ENCODE measurements at regions not wholly inside any gene's neighbourhood (a gene's known extent, or its start where the extent isn't known, plus 50 kb on each side); places are given as distances from the start of the nearest gene placed in this dataset.

GRCh38 chr2:194079989-194080388 lies 1577.0 kb upstream of the SLC39A10 start:
- Histone ChIP-seq H3K4me1 (ENCODE audit: insufficient read depth, poor library complexity, severe bottlenecking) (peaks cover 3% of the 10 kb centered on the region), H3K27ac (ENCODE audit: poor library complexity, severe bottlenecking) (no peak overlapping the region), H3K27me3 (ENCODE audit: insufficient read depth, poor library complexity, severe bottlenecking) (no peaks in the 10 kb centered on the region), H3K9me3 (ENCODE audit: severe bottlenecking) (no peaks in the 10 kb centered on the region), H3K36me3 (ENCODE audit: low read depth) (no peaks in the 10 kb centered on the region), H3K4me3 (ENCODE audit: severe bottlenecking) (no peak overlapping the region)
- no peak for TF ChIP-seq CTCF (IDR thresholded peaks at IDR 0.05; ENCODE audit: poor library complexity, severe bottlenecking)
- no peak for DNase-seq (ENCODE audit: low spot score)
- ATAC-seq (ENCODE audit: low read depth) = no peak

GRCh38 chr2:194077366-194077765 lies 1579.7 kb upstream of the SLC39A10 start:
- no peak for TF ChIP-seq CTCF (IDR thresholded peaks at IDR 0.05; ENCODE audit: poor library complexity, severe bottlenecking)
- Histone ChIP-seq H3K27me3 (ENCODE audit: insufficient read depth, poor library complexity, severe bottlenecking) (no peaks in the 10 kb centered on the region), H3K36me3 (ENCODE audit: low read depth) (no peaks in the 10 kb centered on the region), H3K4me3 (ENCODE audit: severe bottlenecking) (no peak overlapping the region), H3K27ac (ENCODE audit: poor library complexity, severe bottlenecking) (no peak overlapping the region), H3K9me3 (ENCODE audit: severe bottlenecking) (no peaks in the 10 kb centered on the region), H3K4me1 (ENCODE audit: insufficient read depth, poor library complexity, severe bottlenecking) (peaks cover 3% of the 10 kb centered on the region)
- DNase-seq (ENCODE audit: low spot score) = no peak
- ATAC-seq (ENCODE audit: low read depth) = no peak

- no peak for DNase-seq (ENCODE audit: low spot score)
- ATAC-seq (ENCODE audit: low read depth) = no peak
- H3K4me3 ChIP-seq (ENCODE audit: severe bottlenecking) = no peak overlapping the region
Measured at GRCh38 chr2:194062401-194062800, 1594.6 kb upstream of the SLC39A10 start.

GRCh38 chr2:194060269-194060668 lies 1596.8 kb upstream of the SLC39A10 start:
- Histone ChIP-seq H3K9me3 (ENCODE audit: severe bottlenecking) (no peaks in the 10 kb centered on the region), H3K4me1 (ENCODE audit: insufficient read depth, poor library complexity, severe bottlenecking) (no peaks in the 10 kb centered on the region), H3K36me3 (ENCODE audit: low read depth) (no peaks in the 10 kb centered on the region), H3K27ac (ENCODE audit: poor library complexity, severe bottlenecking) (no peak overlapping the region), H3K27me3 (ENCODE audit: insufficient read depth, poor library complexity, severe bottlenecking) (no peaks in the 10 kb centered on the region), H3K4me3 (ENCODE audit: severe bottlenecking) (no peak overlapping the region)
- no peak for DNase-seq (ENCODE audit: low spot score)
- no peak for TF ChIP-seq CTCF (IDR thresholded peaks at IDR 0.05; ENCODE audit: poor library complexity, severe bottlenecking)
- no peak for ATAC-seq (ENCODE audit: low read depth)

More at GRCh38 chr2:194062401-194062800, 1594.6 kb upstream of the SLC39A10 start:
- no peak for TF ChIP-seq CTCF (IDR thresholded peaks at IDR 0.05; ENCODE audit: poor library complexity, severe bottlenecking)
- no peaks in the 10 kb centered on the region for H3K27me3 ChIP-seq (ENCODE audit: insufficient read depth, poor library complexity, severe bottlenecking)
- no peaks in the 10 kb centered on the region for H3K4me1 ChIP-seq (ENCODE audit: insufficient read depth, poor library complexity, severe bottlenecking)
- no peaks in the 10 kb centered on the region for H3K36me3 ChIP-seq (ENCODE audit: low read depth)
- no peak overlapping the region for H3K27ac ChIP-seq (ENCODE audit: poor library complexity, severe bottlenecking)
- H3K9me3 ChIP-seq (ENCODE audit: severe bottlenecking) = no peaks in the 10 kb centered on the region

- Histone ChIP-seq H3K27me3 (ENCODE audit: insufficient read depth, poor library complexity, severe bottlenecking) (no peaks in the 10 kb centered on the region), H3K4me1 (ENCODE audit: insufficient read depth, poor library complexity, severe bottlenecking) (no peaks in the 10 kb centered on the region), H3K36me3 (ENCODE audit: low read depth) (no peaks in the 10 kb centered on the region), H3K27ac (ENCODE audit: poor library complexity, severe bottlenecking) (no peak overlapping the region), H3K4me3 (ENCODE audit: severe bottlenecking) (no peak overlapping the region), H3K9me3 (ENCODE audit: severe bottlenecking) (no peaks in the 10 kb centered on the region)
- no peak for DNase-seq (ENCODE audit: low spot score)
- no peak for ATAC-seq (ENCODE audit: low read depth)
- no peak for TF ChIP-seq CTCF (IDR thresholded peaks at IDR 0.05; ENCODE audit: poor library complexity, severe bottlenecking)
Measured at GRCh38 chr2:194054313-194054712, 1602.7 kb upstream of the SLC39A10 start.
